LNCAP (cell line): ENCODE measurements at regions not wholly inside any gene's neighbourhood (a gene's known extent, or its start where the extent isn't known, plus 50 kb on each side); places are given as distances from the start of the nearest gene placed in this dataset.

Source experiments
- TF ChIP-seq, protein P1 (sequence below): fragments of 450-650 bp; IDR thresholded peaks from 2 replicates; pipeline ENCODE4 v1.5.1; 2017; ENCODE audit warnings: mild to moderate bottlenecking

- TF ChIP-seq, protein P1, sequence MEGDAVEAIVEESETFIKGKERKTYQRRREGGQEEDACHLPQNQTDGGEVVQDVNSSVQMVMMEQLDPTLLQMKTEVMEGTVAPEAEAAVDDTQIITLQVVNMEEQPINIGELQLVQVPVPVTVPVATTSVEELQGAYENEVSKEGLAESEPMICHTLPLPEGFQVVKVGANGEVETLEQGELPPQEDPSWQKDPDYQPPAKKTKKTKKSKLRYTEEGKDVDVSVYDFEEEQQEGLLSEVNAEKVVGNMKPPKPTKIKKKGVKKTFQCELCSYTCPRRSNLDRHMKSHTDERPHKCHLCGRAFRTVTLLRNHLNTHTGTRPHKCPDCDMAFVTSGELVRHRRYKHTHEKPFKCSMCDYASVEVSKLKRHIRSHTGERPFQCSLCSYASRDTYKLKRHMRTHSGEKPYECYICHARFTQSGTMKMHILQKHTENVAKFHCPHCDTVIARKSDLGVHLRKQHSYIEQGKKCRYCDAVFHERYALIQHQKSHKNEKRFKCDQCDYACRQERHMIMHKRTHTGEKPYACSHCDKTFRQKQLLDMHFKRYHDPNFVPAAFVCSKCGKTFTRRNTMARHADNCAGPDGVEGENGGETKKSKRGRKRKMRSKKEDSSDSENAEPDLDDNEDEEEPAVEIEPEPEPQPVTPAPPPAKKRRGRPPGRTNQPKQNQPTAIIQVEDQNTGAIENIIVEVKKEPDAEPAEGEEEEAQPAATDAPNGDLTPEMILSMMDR, result no peak
Measured at GRCh38 chr4:10289538-10289906, 167.7 kb downstream of the ZNF518B start.

- TF ChIP-seq, protein P1, result no peak
Measured at GRCh38 chr4:10288830-10289537, 168.2 kb downstream of the ZNF518B start.

- TF ChIP-seq, protein P1, result no peak
Measured at GRCh38 chr4:10285028-10285427, 168.4 kb upstream of the WDR1 start.

- TF ChIP-seq, protein P1, result no peak
Measured at GRCh38 chr4:10283761-10284160, 167.2 kb upstream of the WDR1 start.

DNA sequence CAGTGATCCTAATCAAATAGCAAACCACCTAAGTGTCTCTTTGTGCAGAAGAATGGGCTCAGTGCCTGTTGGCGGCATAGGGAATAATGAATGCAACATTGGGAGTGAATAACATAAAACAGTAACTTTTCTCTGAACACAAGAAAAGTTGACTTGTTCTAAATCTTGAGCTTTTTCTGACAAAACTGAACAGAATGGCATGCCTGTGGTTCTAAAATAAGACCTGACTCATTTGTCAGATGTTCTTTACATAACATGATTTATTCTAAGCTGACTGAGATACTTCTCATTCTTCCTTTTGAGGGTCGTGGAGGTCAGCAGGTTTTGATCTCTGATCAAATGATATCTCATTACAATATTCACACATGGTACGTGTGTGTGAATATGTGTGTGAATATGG is 165.4 kb upstream of the WDR1 start:
- TF ChIP-seq, protein P1, result no peak

DNA sequence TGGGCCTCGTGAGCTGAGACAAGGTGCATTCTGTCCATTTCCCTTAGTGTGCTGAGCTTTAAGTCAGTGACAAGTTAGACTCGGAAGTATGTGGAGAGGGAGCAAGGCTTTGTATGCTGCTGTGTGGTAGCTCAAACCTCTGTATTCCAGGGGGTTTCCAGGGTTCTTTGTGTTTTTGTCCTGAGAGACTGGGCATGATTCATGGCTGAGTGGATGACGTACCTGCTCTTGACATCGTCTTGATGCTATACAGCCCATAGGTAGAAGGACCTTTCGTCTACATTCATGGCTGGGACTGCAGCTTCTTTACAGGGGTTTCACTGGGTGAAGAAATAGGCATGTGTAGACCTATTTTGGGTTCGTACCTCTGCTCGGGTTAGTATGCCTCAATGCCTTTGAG is 162.7 kb upstream of the WDR1 start:
- TF ChIP-seq, protein P1, result no peak

DNA sequence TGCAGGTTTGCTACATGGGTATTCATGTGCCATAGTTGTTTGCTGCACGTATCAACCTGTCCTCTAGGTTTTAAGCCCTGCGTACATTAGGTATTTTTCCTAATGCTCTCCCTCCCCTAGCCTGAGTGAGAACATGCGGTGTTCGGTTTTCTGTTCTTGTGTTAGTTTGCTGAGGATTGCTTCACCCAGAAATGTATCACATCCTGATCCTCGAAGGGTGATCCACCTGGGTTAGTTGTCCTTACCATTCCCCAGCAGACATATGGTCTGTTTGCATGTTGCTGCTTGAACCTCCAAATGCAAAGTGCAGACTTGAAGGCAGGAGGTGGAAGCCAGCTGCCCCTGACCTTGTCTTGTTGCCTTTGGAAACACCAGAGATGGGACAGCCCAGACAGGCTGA is 161.5 kb upstream of the WDR1 start:
- TF ChIP-seq, protein P1, result no peak

- TF ChIP-seq, protein P1, result no peak
Measured at GRCh38 chr4:10276152-10276551, 159.6 kb upstream of the WDR1 start.
